NCI-H2196 (cell line): ENCODE measurements at regions not wholly inside any gene's neighbourhood (a gene's known extent, or its start where the extent isn't known, plus 50 kb on each side); places are given as distances from the start of the nearest gene placed in this dataset.
A peak's percentile ranks its signal among the peaks of the same experiment; 100 is the strongest.

Experiments used
- DNase-seq: peaks from one replicate; lab custom pipeline; 2025; ENCODE audit not compliant: unreplicated experiment; lab: John Stamatoyannopoulos, UW

DNA sequence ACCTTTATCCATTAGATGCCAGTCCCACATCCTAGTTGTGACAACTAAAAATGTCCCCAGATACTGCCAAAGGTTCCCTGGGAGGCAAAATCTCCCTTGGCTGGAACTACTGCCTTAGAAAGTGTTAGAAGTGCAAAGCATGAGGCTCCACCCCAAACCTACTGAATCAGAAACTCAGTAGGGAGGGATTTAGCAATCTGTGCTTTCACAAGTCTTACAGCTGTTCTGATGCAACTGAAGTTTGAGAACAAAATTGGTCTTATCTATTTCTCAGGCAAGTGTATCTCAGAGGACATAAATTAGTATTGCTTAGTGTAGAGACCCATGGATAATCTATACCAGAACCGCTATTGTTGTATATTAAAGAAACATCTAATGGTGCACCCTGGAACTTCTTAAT is 70.2 kb downstream of the CLDN1 start:
- DNase-seq: no peak

GRCh38 chr3:190249414-190249813 is 72.8 kb downstream of the CLDN1 start:
- no peak for DNase-seq

GRCh38 chr3:190242147-190242546 is 80.1 kb downstream of the CLDN1 start:
- DNase-seq: no peak

DNA sequence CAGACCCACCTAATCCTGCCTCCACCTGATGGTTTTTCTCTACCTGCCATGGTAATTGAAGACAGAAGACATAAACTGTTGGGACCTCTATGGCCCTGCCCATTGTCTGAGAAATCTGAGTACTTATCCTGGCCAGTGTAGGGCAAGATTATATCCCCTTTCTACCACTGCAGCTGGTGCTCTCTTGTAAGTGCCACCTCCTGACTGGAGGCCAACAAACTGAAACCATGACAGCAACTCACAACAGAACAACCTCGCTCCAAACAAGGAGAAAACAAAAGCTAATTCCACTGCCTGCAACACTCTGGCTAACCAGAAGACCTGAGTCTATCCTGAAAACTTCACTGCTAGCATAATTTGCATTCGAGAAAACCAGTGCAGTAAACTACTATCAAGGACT is 82.9 kb downstream of the CLDN1 start:
- no peak for DNase-seq

GRCh38 chr3:190238871-190239270 is 83.4 kb downstream of the CLDN1 start:
- no peak for DNase-seq

DNA sequence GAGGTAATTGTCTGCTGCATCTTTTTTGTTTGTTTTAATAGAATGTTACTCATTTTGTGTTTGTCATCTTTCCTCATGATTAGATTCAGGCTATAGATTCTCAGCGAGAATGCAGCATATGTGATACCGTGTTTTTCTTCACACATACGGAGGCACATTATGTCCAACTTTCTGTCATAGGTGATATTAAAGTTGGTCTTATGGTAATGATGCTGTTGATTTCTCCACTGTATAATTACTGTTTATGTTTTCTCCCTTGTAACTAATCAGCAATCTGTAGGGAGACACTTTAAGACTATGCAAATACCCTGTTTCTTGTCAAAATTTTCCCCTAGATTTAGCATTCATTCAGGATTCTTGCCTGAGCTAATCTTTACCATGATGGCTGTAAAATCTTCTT is 87.6 kb downstream of the CLDN1 start:
- no peak for DNase-seq

- no peak for DNase-seq
These were observed 92.4 kb downstream of the CLDN1 start for GRCh38 chr3:190229632-190230424.

DNA sequence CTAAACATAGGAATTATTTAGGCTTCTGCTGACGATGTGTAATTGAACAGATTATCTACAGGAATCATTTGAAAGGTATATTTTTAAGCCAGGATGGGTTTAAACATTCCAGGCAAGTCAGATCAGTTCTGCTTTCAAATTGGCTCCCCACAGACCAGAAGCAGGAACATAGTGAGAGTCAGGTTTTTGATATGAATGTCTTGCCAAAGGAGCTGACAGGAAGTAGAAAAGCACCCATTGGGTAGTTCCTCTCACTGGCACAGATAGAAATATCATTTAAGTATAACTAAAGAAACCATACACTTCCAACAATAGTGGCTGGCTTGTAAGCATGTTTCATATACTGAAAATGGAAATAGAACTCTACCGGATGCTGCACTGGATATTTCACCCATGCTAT is 95.2 kb downstream of the CLDN1 start:
- DNase-seq: no peak

- peak; percentile 8 for DNase-seq
These were observed 97.2 kb downstream of the CLDN1 start for GRCh38 chr3:190224863-190225692.

- DNase-seq: no peak
These were observed 97.8 kb downstream of the CLDN1 start for GRCh38 chr3:190224456-190224855.

DNA sequence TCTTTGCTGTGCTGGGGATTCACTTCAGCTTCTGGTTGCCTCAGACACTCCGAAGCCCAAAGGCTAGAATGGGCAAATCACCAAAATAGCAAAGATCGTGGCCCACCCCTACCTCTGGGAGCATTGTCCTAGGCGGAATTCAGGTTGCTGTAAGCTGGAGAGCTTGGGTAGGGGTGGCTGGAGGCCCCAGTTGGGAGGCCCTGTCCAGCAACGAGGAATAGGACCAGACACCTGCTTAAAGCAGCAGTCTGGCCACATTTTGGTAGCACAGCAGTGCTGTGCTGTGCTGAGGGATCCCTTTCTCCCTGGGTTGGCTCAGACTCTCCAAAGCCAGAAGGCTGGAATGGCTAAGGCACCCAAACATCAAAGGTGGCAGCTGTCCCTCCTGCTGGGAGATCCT is 99.3 kb downstream of the CLDN1 start:
- no peak for DNase-seq

- DNase-seq: no peak
These were observed 99.9 kb downstream of the CLDN1 start for GRCh38 chr3:190222360-190222759.

DNA sequence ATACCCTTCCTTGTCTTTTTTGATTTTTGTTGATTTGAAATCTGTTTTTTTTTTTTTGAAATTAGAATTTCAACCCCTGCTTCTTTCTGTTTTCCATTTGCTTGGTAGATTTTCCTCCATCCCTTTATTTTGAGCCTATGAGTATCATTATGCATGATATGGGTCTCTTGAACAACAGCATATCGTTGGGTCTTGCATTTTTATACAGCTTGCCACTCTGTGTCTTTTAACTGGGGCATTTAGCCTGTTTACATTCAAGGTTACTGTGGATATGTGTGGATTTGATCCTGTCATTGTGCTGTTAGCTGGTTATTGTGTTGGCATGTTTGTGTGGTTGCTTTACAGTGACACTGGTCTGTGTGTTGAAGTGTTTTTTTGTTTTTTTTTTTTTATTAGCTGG is 99.7 kb upstream of the P3H2 start:
- DNase-seq: no peak

DNA sequence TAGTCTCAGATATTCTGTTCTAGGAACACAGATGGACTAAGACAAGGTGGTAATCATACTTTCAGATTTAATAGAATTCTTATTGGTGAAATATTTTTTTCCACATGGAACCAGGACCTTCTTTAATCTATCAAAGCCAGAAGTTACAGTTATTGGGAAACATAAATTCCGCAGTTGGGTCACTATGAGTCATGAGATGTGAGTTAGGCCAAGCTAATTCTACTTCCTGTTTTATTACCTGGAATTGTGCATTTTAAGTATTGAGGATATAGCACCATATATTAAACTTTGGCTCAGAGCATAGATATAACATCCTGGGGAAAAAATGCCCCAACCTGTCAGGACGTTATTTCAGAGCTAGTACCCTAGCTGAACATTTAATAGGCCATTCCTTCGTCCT is 96.4 kb upstream of the P3H2 start:
- DNase-seq: no peak

DNA sequence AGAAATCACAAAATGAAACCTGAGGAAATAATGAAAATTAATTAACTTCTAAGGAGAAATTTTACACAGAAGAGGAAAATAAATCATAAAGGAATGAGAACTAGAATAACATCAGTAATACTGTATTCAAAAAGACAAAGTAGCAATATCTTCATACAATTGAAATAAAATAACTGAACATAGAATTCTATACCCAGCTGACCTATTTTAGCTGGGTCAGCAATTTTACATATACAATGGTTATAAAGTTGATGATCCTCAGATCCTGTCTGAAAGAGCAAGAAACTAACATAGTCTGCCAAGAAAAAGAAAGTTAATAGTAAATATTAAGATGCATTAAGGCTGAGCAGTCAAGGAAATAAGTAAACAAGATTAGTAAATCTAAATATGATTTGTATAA is 93.0 kb upstream of the P3H2 start:
- DNase-seq: no peak

GRCh38 chr3:190210608-190211007 is 89.9 kb upstream of the P3H2 start:
- no peak for DNase-seq

GRCh38 chr3:190209533-190209932 is 88.8 kb upstream of the P3H2 start:
- DNase-seq: no peak

- no peak for DNase-seq
These were observed 87.5 kb upstream of the P3H2 start for GRCh38 chr3:190208196-190208595.

DNA sequence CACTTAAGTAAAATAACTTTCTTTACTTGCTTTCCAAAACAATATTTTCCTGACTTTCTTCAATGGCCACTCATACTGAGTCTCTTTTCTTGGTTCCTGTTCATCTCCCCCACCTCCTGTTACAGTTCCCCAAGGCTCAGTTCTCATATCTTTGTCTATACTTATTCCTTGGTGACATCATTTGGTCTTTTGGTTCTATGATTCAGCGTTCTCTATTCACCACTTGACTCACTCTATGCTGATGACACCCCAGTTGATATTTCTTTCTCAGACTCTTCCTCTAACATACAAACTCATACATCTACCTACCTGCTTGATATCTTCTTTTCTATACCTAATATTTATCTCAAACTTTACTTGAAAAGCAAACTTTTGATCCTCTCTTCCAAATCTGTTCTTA is 85.0 kb upstream of the P3H2 start:
- DNase-seq: no peak

- no peak for DNase-seq
These were observed 83.5 kb upstream of the P3H2 start for GRCh38 chr3:190204200-190204599.

- no peak for DNase-seq
These were observed 76.7 kb upstream of the P3H2 start for GRCh38 chr3:190197346-190197763.

GRCh38 chr3:190194506-190194905 is 73.8 kb upstream of the P3H2 start:
- DNase-seq: no peak
